GM19099 (cell line): ENCODE measurements at regions not wholly inside any gene's neighbourhood (a gene's known extent, or its start where the extent isn't known, plus 50 kb on each side); places are given as distances from the start of the nearest gene placed in this dataset.

Experiments
- POLR2A ChIP-seq: IDR thresholded peaks from 3 replicates; pipeline ENCODE4 v1.6.1; 2011; ENCODE audit warnings: low read depth; ENCODE audit not compliant: insufficient read length; ENCODE audit errors: extremely low read depth

- TF ChIP-seq POLR2A: no peak
Measured at GRCh38 chr1:181142096-181142958, 53.8 kb downstream of the IER5 start.

DNA sequence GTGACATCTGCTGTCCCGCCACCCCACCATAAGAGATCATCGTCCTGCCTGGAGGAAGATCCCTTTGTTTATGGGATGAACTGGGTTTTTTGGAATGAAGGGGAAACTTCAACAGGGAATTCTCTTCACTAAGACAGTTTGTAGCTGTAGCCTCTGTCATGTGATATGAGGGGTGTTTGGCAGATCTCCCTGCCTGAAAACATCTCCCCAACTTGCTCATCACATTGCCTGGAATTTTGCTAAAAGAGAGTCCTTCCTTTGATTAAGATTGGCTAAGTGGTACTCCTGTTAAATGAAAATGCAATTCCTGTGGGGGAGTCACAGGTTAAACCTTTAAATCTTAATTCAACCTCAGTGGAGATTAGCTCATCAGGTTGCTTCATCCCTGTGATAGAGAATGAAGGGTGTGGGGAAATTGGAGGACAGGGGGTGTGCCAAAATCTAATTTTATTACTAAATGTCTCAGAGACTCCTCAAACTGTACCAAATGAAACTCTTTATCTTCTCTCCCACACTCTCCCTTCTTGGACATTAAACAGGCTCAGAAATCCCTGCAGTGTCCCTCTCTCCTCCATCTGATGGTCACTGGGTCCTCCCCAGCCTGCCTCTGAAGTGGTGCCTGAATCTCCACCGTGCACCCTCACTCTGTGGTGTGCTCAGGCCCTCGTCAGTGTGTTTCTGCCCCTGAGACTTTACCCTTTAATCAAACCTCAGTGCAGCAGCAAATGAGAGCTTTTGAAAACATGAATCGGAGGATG is 54.8 kb downstream of the IER5 start:
- TF ChIP-seq POLR2A: no peak

- no peak for TF ChIP-seq POLR2A
Measured at GRCh38 chr1:181144238-181144637, 55.7 kb downstream of the IER5 start.

GRCh38 chr1:181148636-181149035 is 60.1 kb downstream of the IER5 start:
- no peak for TF ChIP-seq POLR2A

DNA sequence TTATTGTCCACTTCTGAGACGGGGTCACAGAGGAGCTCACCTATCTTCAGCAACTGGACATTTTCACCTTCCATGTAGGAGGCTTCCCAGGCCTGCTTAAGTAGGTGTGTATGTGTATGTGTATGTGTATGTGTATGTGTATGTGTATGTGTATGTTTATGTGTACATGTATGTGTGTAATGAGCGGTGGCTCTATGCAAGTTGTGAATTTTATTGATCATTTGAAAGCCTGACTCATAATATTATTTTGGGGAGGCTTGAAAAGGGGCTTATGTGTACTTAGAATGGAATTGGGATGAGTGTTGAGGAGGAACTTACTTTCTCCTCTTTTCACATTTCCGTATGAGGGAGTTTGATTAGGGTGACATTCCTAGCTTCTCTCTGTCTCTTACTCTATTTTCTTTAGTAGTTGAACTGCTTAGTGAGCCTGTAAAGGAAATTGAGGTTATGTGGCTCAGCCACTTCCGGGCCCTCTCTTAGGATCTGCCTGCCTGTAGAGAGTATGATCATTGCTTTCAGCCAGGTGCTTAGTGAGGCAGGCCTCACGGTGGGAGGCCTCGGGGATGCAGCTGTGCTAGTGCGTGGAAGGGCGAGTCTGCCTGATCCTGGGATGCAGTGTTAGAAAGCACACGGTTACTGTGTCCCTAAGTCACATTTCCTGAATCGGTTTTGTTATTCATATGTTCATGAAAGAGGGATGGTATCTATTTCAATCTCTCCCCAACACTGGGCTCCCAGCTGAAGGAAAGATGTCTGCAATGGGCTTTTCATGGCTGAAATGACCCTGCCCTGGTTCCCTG is 61.0 kb downstream of the IER5 start:
- peak; percentile 54 for TF ChIP-seq POLR2A

DNA sequence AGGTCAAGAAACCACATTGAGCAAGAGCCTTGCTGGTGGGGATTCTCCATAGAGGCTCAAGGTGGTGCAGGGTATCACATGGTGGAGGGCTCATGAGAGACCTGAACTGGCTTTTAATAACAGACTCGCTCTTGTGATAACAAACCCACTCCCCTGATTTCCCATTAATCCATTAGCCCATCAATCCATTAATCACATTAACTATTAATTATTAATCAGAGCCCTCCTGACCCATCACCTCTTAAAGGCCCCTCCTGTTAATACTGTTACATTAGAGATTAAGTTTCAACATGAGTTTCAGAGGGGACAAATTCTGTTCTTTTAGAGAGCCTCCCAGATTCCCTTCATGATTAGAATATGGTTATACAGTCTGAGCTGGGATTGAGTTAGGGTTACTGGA is 61.8 kb downstream of the IER5 start:
- no peak for TF ChIP-seq POLR2A

GRCh38 chr1:181150842-181151241 is 62.3 kb downstream of the IER5 start:
- TF ChIP-seq POLR2A: no peak

DNA sequence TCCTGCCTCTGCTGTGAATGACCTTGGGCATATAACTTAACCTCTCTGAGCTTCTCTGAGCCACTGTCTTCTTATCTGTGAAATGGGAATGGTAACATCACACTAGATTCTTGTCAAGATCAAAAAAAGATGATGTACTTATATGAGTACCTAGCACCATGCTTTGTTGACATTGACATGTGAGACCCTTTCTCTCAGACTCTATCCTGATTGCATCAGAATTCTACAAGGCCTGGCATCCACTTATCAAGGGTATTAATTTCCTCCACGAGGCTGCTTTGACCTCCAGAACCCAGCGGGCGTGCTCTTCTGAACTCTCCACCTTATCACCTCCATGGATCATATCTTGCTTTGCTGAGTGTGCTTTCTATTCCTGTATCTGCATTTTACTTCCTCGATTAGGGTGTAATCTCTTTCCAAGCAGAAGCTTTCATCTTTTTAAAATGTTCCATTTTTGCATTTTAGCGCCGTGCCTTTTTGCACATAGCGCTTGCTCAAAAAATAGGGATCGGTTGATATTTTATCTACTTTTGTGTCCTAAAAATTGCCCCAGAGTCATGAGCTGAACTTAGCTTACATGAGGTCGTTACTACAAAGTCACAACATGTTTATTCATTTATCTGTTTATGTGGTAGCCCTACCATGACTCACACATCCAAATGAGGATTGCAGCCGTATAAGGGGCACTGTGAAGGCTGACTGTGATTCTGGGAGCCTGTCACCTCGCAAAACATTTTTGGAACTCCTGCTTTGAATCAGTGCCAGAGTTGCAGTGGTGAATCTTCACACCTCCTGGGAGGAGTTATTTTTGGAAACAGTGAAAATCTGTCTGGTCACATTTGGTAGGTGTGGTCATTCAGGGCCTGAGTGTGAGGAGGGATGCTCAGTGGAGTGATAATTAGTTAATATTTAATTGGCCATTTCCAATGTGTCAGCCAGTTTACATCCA is 63.2 kb downstream of the IER5 start:
- TF ChIP-seq POLR2A: no peak

DNA sequence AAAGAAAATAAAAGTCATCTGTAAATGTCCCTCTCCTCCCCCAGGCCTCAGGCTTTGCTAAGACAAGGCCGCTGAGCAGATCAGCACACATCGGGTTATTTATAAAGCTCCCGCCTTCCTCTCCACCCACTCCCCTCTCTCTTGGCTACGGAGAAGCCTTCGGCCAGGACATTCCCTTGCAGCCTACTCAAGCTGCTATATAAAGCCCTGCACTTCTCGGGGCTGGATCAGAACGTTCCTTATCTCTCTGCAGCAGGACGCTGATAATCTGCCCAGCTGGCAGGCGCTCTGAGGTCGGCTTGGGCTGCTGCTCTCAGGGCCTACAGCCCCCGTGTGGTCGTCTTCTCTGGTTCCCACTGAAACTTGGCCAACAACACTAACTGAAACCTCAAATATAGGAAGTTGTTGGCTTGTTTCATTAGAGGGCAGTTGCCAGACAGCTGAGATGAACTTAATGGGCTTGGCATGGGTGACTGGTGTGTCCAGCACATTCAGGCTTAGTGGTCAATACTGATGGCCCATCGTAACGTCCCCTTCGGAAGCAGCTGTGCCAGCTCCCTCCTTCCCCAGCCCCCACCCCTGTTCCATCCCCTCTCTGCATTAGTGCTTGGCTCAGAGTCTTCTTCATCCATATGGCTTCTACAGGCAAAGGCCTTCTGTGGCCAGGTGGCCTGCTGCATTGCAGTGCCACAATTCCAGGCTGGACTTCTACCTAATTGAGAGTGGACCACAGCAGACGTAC is 64.6 kb downstream of the IER5 start:
- peak; percentile 62 for TF ChIP-seq POLR2A

DNA sequence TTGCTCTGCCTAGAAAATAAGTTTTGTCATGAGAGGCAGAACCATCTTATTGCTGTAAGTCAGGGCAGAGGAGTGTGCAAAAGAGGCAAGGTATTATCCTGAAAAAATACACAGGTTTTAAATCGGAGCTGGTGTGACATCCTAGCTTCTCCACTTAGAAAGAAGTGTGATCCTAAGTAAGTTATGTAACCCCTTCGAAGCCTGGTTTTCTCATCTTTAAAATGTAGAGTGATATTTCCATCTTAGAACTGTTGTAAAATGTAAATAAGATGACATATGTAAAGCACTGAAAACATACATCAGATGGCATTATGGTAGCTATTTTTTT is 65.1 kb downstream of the IER5 start:
- no peak for TF ChIP-seq POLR2A

GRCh38 chr1:181155339-181155738 is 66.8 kb downstream of the IER5 start:
- TF ChIP-seq POLR2A: no peak

GRCh38 chr1:181159451-181160140 is 71.1 kb downstream of the IER5 start:
- no peak for TF ChIP-seq POLR2A

DNA sequence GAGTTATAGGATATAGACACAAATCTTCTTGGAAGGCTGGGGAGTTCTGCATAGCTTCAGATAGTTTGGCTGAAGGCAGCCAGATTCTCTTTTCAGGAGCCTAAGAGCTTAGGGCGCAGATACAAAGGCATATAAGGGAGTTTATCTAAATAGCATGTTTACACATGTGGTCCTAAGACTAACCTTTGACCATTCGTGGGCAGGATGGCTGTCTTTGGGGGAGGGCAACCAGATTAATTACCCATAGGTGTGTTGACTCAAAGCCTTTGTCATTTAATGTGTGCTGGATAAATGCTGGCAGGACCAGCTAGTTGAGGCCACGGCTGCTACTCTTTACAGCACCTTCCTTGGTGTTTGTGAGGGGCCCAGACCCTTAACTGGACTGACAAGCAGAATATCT is 71.8 kb downstream of the IER5 start:
- TF ChIP-seq POLR2A: no peak

DNA sequence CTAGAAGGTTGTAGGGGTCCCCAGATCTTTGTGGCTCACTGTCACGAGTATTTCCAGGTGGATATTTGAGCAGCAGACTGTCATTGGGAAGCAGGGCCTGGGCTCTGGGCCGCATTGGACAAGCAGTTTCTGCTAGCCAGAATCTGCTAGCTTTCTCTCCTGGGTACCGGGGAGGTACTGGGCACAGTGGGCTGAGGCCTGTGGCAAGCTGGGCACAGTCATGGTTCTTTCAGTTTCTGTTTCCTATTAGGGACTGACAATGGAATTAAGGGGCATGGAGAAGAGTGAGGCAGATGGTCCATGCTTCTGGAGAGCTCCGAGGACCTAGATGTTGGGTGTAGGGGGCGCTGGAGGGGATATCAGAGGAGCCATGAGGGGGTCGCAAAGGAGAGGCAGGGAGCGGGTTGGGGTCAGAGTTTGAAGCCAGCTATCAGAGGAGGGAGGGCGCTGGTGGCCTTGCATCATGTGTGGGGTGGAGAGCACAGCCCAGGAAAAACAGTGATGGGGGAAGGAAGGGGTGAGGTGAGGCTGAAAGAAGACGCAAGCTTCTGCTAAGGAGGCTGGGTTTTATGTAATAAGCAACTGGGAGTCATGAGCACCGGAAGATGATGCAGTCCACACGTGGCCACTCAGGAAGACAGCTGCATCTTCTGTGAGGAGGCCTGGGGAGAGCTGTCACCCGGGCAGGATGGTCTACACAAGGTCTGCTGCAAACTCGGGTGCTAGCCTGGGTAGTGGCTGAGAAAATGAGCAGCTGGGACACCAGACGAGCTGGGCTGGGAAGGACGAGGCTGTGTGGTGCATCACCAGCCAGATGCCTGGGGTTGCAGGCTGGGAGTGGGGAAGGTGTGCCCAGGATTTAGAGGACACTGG is 72.7 kb downstream of the IER5 start:
- TF ChIP-seq POLR2A: no peak
